GM19467 (cell line): ENCODE measurements at regions not wholly inside any gene's neighbourhood (a gene's known extent, or its start where the extent isn't known, plus 50 kb on each side); places are given as distances from the start of the nearest gene placed in this dataset.

Experiments used
- ATAC-seq: cut with Tn5 transposase; IDR thresholded peaks from one replicate; pipeline ENCODE4 v1.9.1; 2021; ENCODE audit warnings: mild to moderate bottlenecking, moderate library complexity; ENCODE audit not compliant: unreplicated experiment

GRCh38 chr13:90070362-90070761 lies 1277.1 kb upstream of the MIR17HG start:
- no peak for ATAC-seq

- no peak for ATAC-seq
Measured at GRCh38 chr13:90070837-90071525, 1276.5 kb upstream of the MIR17HG start.

GRCh38 chr13:90084684-90085290 lies 1262.7 kb upstream of the MIR17HG start:
- ATAC-seq: no peak

DNA sequence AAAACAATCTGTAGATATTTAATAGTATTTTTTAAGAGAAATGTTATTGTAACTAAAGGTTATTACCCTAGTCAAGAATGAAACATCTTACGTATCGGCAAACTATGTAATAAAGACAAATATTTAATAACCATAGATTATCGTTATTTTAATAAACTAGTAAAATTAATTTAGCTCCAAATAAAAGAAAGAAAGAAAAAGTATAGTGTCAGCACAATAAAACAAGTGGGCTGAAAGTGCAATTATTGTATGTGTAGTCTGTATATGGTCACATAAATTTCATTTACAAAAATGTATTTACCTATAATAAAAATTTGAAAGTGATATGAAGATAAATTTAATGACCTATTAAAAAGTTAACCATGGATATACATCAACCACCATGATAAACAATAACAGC lies 1258.4 kb upstream of the MIR17HG start:
- no peak for ATAC-seq

GRCh38 chr13:90091611-90092010 lies 1255.9 kb upstream of the MIR17HG start:
- ATAC-seq: no peak

- ATAC-seq: no peak
Measured at GRCh38 chr13:90094357-90094756, 1253.1 kb upstream of the MIR17HG start.

DNA sequence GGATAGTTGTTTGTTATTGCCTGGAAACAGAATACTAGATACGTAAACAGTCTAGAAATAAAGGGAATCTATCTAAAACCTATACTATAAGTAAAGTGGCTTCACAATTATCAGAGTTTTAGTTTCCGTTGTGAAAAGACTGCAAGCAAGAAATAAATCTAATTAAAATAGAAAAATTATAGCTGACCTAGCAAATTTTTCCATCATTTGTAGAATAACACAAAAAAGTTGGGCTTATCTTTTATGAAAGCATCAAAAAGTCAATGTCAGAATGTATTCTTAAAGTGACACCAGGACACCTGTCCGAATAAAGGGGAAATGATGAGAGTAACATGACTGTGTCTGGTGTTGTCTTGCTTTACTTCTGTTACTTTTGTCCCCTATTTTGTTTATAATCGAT lies 1248.9 kb upstream of the MIR17HG start:
- ATAC-seq: no peak

DNA sequence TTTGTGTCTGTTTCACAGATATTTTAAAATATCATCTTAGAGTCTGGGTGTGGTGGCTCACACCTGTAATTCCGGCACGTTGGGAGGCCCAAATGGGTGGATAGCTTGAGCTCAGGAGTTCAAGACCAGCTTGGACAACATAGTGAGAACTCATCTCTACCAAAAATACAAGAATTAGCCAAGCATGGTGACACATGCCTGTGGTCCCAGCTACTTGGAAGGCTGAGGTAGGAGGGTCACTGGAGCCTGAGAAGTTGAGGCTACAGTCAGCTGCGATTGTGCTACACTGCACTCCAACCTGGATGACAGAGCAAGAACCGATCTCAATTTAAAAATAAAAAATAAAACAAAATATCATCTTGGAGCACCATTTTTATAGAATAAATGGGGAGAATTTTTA lies 1247.6 kb upstream of the MIR17HG start:
- no peak for ATAC-seq

DNA sequence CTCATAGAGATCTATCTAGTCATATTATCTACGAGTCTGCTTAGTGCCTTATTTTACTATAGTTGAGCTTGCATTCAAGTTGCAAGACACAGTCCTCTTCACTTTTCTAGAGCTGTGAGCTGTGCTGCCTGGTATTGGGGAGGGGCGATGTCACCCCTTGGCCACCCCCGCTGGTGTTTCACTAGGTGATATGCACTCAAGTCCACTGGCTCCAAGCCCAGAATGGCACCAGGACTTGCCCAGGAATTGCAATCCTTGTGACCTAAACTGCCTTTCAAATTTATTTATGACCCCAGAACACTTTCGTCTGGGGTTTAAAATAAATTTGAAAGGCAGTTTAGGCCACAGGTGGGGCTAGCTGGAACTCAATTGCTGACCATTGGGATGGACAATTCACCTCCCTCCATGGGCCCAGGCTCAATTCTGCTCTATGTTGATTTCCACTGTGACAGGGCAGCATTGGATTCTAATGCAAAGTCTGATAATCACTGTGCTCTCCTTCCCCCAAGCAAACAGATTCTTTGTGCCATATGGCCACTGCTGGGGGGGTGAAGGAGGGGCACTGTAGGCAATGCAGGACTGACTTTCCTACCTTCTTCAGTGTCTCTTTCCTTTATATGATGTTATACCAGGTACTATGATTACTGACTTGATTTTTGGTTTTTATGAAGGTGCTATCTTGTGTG lies 1244.2 kb upstream of the MIR17HG start:
- ATAC-seq: no peak

DNA sequence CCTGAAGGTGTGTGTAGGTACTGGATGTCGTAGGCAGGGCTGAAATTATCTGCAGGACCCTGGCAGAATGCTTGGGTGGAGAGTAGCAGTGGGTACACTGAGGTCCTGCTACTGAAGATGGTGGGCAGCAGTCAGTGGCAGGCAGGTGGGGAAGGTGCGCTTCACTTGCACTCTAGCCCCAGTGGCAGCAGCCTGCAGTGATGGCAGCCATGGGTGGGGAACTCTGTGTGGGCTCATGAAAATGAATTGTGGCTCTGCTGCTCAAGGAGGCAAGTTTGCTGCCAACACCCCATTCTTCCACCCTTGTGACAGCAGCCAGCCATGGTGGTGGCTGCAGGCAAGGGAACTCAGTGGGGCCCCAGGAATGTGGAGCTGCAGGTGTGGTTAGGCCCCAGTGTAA lies 1242.7 kb upstream of the MIR17HG start:
- ATAC-seq: no peak

DNA sequence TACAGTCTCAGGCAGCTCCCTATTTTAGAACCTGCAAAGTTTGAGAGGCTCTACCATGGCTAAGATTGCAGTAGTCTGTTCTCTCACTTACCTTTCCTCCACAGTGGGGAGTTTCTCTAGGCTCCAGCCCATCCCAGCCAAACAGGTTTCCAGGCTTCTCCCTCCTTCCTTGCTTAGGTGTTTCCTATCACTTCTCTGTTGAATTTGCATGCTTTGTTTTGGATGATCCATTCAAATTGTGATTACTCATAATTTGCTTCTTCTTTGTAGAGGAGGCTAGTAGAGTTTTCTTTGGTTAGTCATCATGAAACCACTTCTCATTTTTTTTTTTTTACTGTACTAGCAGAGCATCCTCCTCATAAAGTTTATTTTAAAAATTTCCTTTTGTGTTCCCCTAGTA lies 1242.2 kb upstream of the MIR17HG start:
- ATAC-seq: no peak

DNA sequence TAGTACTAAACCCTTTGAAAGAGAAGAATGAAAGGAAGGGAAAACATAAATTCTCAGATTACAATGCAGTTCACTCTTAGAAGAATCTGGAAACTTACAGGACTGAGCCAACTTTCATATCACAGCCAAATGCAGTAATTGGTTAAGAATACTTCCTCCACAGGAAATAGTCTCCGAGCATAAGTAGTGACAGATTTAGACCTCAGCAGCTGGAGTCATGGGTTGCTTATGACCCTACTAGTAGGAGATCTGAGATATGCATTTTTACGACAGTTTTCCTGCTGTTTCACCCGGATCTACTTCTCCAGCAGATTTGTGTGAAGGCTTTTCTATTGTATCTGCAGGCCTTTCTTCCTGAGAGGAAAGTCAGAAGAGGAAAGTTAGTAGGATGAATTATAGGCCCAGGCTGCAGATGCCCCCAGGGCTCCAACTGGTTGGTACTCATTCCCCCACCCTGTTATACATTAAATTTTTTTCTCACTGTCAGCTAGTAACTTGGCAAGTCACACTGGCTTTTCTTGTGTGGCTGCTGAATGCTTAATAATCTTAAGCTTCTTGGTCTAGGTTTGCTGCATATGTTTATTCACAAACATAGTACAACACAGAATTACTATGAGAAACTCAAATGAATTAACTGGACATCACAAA lies 1241.5 kb upstream of the MIR17HG start:
- no peak for ATAC-seq

- no peak for ATAC-seq
Measured at GRCh38 chr13:90107661-90108060, 1239.8 kb upstream of the MIR17HG start.

DNA sequence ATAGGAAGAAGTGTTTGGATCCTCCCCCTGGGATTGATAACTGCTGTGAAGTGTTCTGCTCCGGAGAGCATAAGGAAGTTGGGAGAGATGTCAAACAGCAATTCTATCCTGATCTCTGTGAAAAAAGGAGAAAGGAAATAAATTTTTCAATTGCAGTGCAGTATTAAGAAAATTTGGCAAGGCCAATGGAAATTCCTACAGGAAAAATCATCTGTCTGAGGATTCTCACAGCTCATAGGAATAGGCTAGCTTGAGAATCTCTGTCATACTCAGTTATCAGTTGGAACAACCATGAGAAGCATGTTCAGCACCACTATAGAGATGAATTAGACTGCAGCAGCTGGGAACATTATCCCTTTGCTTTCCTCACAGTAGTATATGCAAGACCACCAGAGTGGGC lies 1238.9 kb upstream of the MIR17HG start:
- no peak for ATAC-seq

DNA sequence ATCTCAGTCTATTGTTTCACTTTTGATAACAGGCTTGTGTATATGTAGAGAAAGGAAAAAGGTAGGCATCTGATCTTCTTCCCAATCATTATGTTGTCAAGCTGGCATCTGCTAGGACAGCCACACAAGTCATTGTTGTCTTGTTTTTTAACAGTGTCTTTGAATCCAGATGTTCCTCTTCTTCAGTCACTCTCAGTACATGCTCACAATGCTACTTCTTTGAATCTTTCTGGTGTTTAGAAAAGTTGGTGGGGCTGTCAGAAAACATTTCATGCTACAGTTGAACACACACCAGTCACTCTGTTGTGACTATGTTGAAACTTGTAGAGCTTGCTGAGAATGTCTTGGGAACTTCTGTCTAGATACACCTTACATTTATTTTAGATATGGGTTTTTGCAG lies 1231.4 kb upstream of the MIR17HG start:
- ATAC-seq: no peak

DNA sequence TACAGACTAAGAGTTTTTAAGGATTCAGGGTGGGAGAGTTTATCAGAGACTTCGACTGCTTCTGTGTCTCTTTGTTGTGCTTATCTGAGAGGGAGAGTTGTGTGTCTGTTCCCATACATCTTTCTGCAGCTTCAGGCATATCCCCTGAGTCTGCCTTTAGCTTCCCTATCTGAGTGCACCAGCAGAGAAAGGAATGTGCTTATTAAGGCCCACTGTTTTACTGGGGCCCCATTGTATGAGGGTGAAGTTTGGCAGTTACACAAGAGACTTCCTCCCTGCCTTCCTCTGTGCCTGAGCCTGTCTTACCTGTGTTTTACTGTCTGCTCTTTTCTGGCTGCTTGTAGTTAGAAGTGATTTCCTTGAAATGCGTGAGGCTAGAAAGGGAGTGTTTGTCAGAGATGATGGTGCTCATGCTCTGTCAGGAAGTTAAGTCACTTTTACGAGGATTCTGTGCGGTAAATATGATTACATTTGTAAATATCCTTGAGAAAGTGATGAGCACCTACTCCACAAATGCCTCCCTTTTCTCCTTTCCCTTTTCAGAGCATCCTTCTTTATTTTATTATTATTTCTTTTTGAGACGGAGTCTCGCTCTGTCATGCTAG lies 1228.9 kb upstream of the MIR17HG start:
- no peak for ATAC-seq

DNA sequence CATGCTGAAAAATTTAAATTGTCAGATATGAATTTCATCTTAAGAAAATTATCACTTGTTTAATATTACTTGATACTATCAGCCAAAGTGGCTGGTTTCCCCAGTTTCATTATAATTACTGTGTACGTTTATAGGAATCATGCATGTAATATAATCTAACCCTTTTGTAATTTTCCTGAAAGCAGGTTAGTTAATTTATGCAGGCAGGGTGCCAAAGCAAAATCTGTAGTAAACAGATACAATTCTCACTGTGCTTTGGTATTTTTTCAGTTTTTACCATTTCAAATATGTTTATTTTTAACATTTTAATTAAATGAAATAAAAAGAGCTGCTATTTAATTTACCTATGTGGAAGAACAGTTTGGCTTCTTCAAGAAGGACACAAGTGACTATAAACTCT lies 1227.5 kb upstream of the MIR17HG start:
- ATAC-seq: no peak

DNA sequence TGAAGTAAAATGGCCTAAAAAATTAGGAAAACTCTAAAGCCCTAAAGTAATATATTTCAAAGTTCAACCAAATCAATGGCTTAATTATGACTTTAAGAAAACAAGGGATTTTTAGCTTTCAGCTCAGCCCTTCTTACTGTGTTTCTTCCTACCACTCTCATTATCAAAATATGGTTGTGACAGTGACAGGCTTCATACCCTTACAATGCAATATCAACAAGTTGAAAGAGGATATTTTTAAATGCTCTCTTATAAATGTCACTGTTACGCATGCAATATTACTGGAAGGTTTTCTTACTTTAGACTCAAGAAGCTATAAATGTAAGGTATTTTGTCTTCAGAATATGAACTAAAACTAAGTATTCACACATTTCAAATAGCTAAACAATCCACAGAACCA lies 1225.7 kb upstream of the MIR17HG start:
- ATAC-seq: no peak

DNA sequence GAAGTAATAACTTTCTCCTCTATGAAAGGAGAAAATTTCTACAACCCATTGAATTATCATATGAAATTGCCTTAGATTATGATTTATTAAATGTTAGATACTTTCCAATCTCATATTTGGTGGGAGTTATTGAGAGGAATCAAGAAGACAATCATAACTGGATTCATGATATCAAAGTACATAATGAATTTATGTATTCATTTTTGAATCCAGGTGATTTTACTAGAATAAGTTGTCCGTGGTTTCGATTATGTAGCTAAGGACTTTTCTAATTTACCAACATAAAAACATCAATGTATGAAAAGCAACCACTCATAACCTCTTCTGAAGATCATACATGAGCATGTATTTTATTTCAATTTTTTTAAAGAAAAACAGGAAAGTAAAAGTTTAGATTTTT lies 1225.0 kb upstream of the MIR17HG start:
- no peak for ATAC-seq

DNA sequence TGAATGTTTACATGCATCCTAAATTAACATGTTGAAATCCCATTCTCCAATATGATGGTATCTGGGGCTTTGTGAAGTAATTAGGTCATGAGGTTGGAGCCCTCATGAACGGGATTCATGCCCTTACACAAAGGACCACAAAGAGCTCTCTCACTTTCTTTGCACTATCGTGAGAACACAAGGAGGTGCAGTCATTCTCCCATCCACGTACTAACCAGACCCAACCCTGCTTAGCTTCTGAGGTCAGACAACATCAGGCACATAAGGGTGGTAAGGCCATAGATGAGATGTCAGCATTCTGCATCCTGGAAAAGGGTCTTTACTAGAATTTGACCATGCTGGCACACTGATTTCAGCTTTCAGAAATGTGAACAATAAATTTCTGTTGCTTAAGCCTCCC lies 1211.9 kb upstream of the MIR17HG start:
- no peak for ATAC-seq

GRCh38 chr13:90142251-90142650 lies 1205.2 kb upstream of the MIR17HG start:
- no peak for ATAC-seq
